ENCODE measurements at regions not wholly inside any gene's neighbourhood (a gene's known extent, or its start where the extent isn't known, plus 50 kb on each side); places are given as distances from the start of the nearest gene placed in this dataset.
"Not testable (repeated sequence)": the region's sequence is repeated elsewhere in the genome, so short reads cannot be mapped to it uniquely, and the experiment has no call there.

GRCh38 chr14:42550310-42550709, 943.6 kb downstream of the LRFN5 start:
- no peak for DNase-seq

- DNase-seq, result no peak
Measured at GRCh38 chr14:42548349-42548748, 941.7 kb downstream of the LRFN5 start.

GRCh38 chr14:42545636-42546035, 939.0 kb downstream of the LRFN5 start:
- DNase-seq, result no peak

GRCh38 chr14:42541535-42542001, 934.9 kb downstream of the LRFN5 start:
- DNase-seq, result no peak

GRCh38 chr14:42535397-42535796, 928.7 kb downstream of the LRFN5 start:
- no peak for DNase-seq

GRCh38 chr14:42533476-42533875, 926.8 kb downstream of the LRFN5 start:
- no peak for DNase-seq

GRCh38 chr14:42532194-42532593, 925.5 kb downstream of the LRFN5 start:
- no peak for DNase-seq

GRCh38 chr14:42527141-42527540, 920.5 kb downstream of the LRFN5 start:
- DNase-seq, result no peak

GRCh38 chr14:42523666-42524065, 917.0 kb downstream of the LRFN5 start:
- no peak for DNase-seq

- DNase-seq, result no peak
Measured at GRCh38 chr14:42517806-42518500, 911.3 kb downstream of the LRFN5 start.

GRCh38 chr14:42513837-42514236, 907.2 kb downstream of the LRFN5 start:
- no peak for DNase-seq

GRCh38 chr14:42510071-42510470, 903.4 kb downstream of the LRFN5 start:
- no peak for DNase-seq

- DNase-seq, result no peak
Measured at GRCh38 chr14:42508209-42508946, 901.7 kb downstream of the LRFN5 start.

GRCh38 chr14:42504433-42504832, 897.8 kb downstream of the LRFN5 start:
- DNase-seq, result no peak

GRCh38 chr14:42499137-42499536, 892.5 kb downstream of the LRFN5 start:
- DNase-seq, result no peak

- no peak for DNase-seq
Measured at GRCh38 chr14:42490536-42490935, 883.9 kb downstream of the LRFN5 start.

GRCh38 chr14:42488965-42489364, 882.3 kb downstream of the LRFN5 start:
- no peak for DNase-seq

GRCh38 chr14:42482345-42482971, 875.8 kb downstream of the LRFN5 start:
- DNase-seq, result not testable (repeated sequence)

GRCh38 chr14:42481714-42482113, 875.0 kb downstream of the LRFN5 start:
- not testable (repeated sequence) for DNase-seq

GRCh38 chr14:42480255-42480654, 873.6 kb downstream of the LRFN5 start:
- no peak for DNase-seq

GRCh38 chr14:42475289-42475688, 868.6 kb downstream of the LRFN5 start:
- DNase-seq, result no peak

GRCh38 chr14:42470427-42470719, 863.7 kb downstream of the LRFN5 start:
- no peak for DNase-seq

GRCh38 chr14:42469637-42470426, 863.2 kb downstream of the LRFN5 start:
- DNase-seq, result no peak
